HepG2 (cell line): ENCODE measurements at regions not wholly inside any gene's neighbourhood (a gene's known extent, or its start where the extent isn't known, plus 50 kb on each side); places are given as distances from the start of the nearest gene placed in this dataset.

Experiments
- ATAC-seq: fragments of 200-7000 bp; cut with Tn5 transposase; 3 replicates; pipeline ENCODE4 v1.9.1; 2020; ENCODE audit warnings: mild to moderate bottlenecking, moderate library complexity
- BruUV-seq: library from RNA; stranded (reverse); fragments of 400-500 nt; replicated peaks from 2 replicates; lab custom pipeline; 2021; lab: Mats Ljungman, UMichigan
- CTCF ChIA-PET: fragments of 300-600 bp; formaldehyde crosslinking; extraction: SDS; loops from one replicate; lab custom pipeline; 2021; ENCODE audit warnings: low total read pairs, inconsistent platforms, low intra/inter-chr PET ratio; lab: Yijun Ruan, JAX
- POLR2A ChIA-PET: fragments of 350-600 bp; sonication (Branson Sonifier 250); formaldehyde crosslinking; loops from one replicate; lab custom pipeline; 2020; ENCODE audit warnings: antibody characterized with exemption, inconsistent platforms; lab: Yijun Ruan, JAX
- DNase-seq: peaks from one replicate; pipeline ENCODE4 v3.0.0-alpha.2; 2015; ENCODE audit warnings: low spot score
- FAIRE-seq: peaks from 3 replicates; lab custom pipeline; 2011; peaks lifted over from hg19 to GRCh38; lab: Jason Lieb, UNC
- H2AFZ ChIP-seq: one replicate; pipeline ENCODE4 v1.6.1; 2011; ENCODE audit warnings: low read length, inconsistent platforms
- H3K27ac ChIP-seq: fragments of 300-600 bp; 3 replicates; pipeline ENCODE4 v1.8.0; 2011; ENCODE audit warnings: mixed run types, mild to moderate bottlenecking, mixed read lengths, low read length, inconsistent platforms; ENCODE audit not compliant: insufficient read depth; ENCODE audit errors: extremely low read length
- H3K27me3 ChIP-seq, 2 experiments: fragments of 200-600 bp in 1 of 2; 2 replicates in 1 of 2; 3 replicates in 1 of 2; pipeline versions ENCODE4 v1.6.0 to v1.8.0; 2011; ENCODE audit warnings: low read length in 2 of 2, mild to moderate bottlenecking in 2 of 2, moderate library complexity in 2 of 2, inconsistent platforms in 1 of 2; ENCODE audit not compliant: insufficient read depth in 2 of 2, control insufficient read depth in 1 of 2
- H3K36me3 ChIP-seq, 2 experiments: fragments of 200-600 bp in 1 of 2; replicated peaks in 1 of 2; 2 replicates in 1 of 2; 3 replicates in 1 of 2; pipeline versions ENCODE4 v1.5.1 to v1.8.0; 2011; ENCODE audit warnings: low read length in 2 of 2, inconsistent platforms in 1 of 2; ENCODE audit not compliant: insufficient read depth in 2 of 2, control insufficient read depth in 1 of 2
- H3K4me1 ChIP-seq: 2 replicates; pipeline ENCODE4 v1.5.1; 2012; ENCODE audit warnings: low read length, inconsistent platforms; ENCODE audit not compliant: insufficient read depth
- H3K4me2 ChIP-seq: 2 replicates; pipeline ENCODE4 v1.6.0; 2011; ENCODE audit warnings: low read depth, low read length, inconsistent platforms
- H3K4me3 ChIP-seq, 3 experiments: fragments of 200-600 bp in 1 of 3; sonication (generic), shearing (Covaris generic) in 1 of 3; replicated peaks in 1 of 3; 2 replicates each; pipeline ENCODE4 v1.5.1; 2011 to 2016; ENCODE audit warnings: low read length in 3 of 3, inconsistent platforms in 2 of 3, low read depth in 2 of 3, mild to moderate bottlenecking in 2 of 3, control low read depth in 1 of 3, mixed read lengths in 1 of 3; ENCODE audit not compliant: insufficient read depth in 1 of 3
- H3K79me2 ChIP-seq: one replicate; pipeline ENCODE4 v1.6.1; 2011; ENCODE audit warnings: low read length, inconsistent platforms; ENCODE audit not compliant: insufficient read depth
- H3K9ac ChIP-seq: 2 replicates; pipeline ENCODE4 v1.6.0; 2011; ENCODE audit warnings: mild to moderate bottlenecking, low read depth, low read length, inconsistent platforms; ENCODE audit not compliant: insufficient read depth
- H3K9me3 ChIP-seq: 2 replicates; pipeline ENCODE4 v1.5.1; 2012; ENCODE audit warnings: mild to moderate bottlenecking, low read length
- H4K20me1 ChIP-seq: 2 replicates; pipeline ENCODE4 v1.6.0; 2011; ENCODE audit warnings: inconsistent platforms, mild to moderate bottlenecking, low read length, moderate library complexity; ENCODE audit not compliant: insufficient read depth
- AKAP8 ChIP-seq: sonication (generic); formaldehyde crosslinking; IDR thresholded peaks from 2 replicates; pipeline ENCODE4 v1.5.1; 2020; ENCODE audit warnings: mild to moderate bottlenecking, missing genetic modification reagents
- ATRX ChIP-seq: sonication (generic); formaldehyde crosslinking; IDR thresholded peaks from 2 replicates; pipeline ENCODE4 v1.4.0; 2020; ENCODE audit warnings: missing genetic modification reagents, borderline replicate concordance
- FOSL2 ChIP-seq: sonication (generic); formaldehyde crosslinking; IDR thresholded peaks from 2 replicates; pipeline ENCODE4 v1.4.0; 2020; ENCODE audit warnings: missing genetic modification reagents
- JUN ChIP-seq: sonication (generic); formaldehyde crosslinking; IDR thresholded peaks from 2 replicates; pipeline ENCODE4 v1.4.0; 2020; ENCODE audit warnings: mild to moderate bottlenecking, missing genetic modification reagents
- KDM6A ChIP-seq: IDR thresholded peaks from 2 replicates; pipeline ENCODE4 v1.6.1; 2016; ENCODE audit warnings: low read depth
- MLXIP ChIP-seq: sonication (generic); formaldehyde crosslinking; IDR thresholded peaks from 2 replicates; pipeline ENCODE4 v1.9.0; 2021; ENCODE audit warnings: missing genetic modification reagents, borderline replicate concordance
- PCBP1 ChIP-seq: fragments of 200-400 bp; formaldehyde crosslinking; IDR thresholded peaks from 2 replicates; pipeline ENCODE4 v1.6.1; 2017; ENCODE audit warnings: mild to moderate bottlenecking, low read depth, low read length, borderline replicate concordance
- SNRNP70 ChIP-seq: fragments of 200-400 bp; formaldehyde crosslinking; IDR thresholded peaks from 2 replicates; pipeline ENCODE4 v1.6.1; 2017; ENCODE audit warnings: mild to moderate bottlenecking, low read depth, low read length, moderate library complexity
- U2AF2 ChIP-seq: fragments of 200-400 bp; formaldehyde crosslinking; IDR thresholded peaks from 2 replicates; pipeline ENCODE4 v1.6.1; 2017; ENCODE audit warnings: low read depth, mild to moderate bottlenecking, low read length
- ZKSCAN1 ChIP-seq: fragments of 150-350 bp; IDR thresholded peaks from 2 replicates; pipeline ENCODE4 v1.6.1; 2014; ENCODE audit warnings: low read length
- ZNF143 ChIP-seq: sonication (generic); formaldehyde crosslinking; IDR thresholded peaks from 2 replicates; pipeline ENCODE4 v1.4.0; 2020; ENCODE audit warnings: missing genetic modification reagents
- ZNF431 ChIP-seq: sonication (generic); formaldehyde crosslinking; IDR thresholded peaks from 2 replicates; pipeline ENCODE4 v1.9.0; 2022; ENCODE audit warnings: missing genetic modification reagents, low read depth, mild to moderate bottlenecking, borderline replicate concordance
- ZNF800 ChIP-seq: sonication (generic); formaldehyde crosslinking; IDR thresholded peaks from 2 replicates; pipeline ENCODE4 v1.4.0; 2020; ENCODE audit warnings: missing genetic modification reagents
- WGBS: methylation state at CpG from one replicate; pipeline ENCODE4 v1.1.6; 2017; ENCODE audit warnings: low lambda C conversion rate; 5-methylcytosine and 5-hydroxymethylcytosine counted together
- in situ Hi-C: cut with HindIII; loops from 2 replicates; pipeline ENCODE4 v1.10.0; 2017; ENCODE audit warnings: low pct_unique_long_range_greater_than_20kb; ENCODE audit not compliant: extremely low pct_ligation_motif_present
- intact Hi-C: fragments of 100-400 bp; cut with micrococcal nuclease; formaldehyde crosslinking; loops from one replicate; pipeline ENCODE4 v1.10.0; 2022; ENCODE audit not compliant: unreplicated experiment

GRCh38 chrX:2561456-2561855 lies 60.7 kb upstream of the DHRSX start:
- Histone ChIP-seq H3K79me2 (no peaks in the 10 kb centered on the region), H3K27ac (no peak overlapping the region), H3K36me3 (no peaks in the 10 kb centered on the region), H2AFZ (no peak overlapping the region), H3K27me3 (no peaks in the 10 kb centered on the region; a peak in 2 of 5 replicates), H3K4me2 (no peak overlapping the region; the same call in 1 of the 2 replicates), H4K20me1 (no peaks in the 10 kb centered on the region), H3K4me1 (no peaks in the 10 kb centered on the region), H3K4me3 (no peak overlapping the region), H3K9me3 (no peaks in the 10 kb centered on the region), H3K9ac (no peak overlapping the region)
- ChIA-PET CTCF (no interaction called here), POLR2A (no interaction called here)
- TF ChIP-seq U2AF2 (no peak), ZKSCAN1 (no peak), MLXIP (CRISPR knock-in tag) (no peak), JUN (CRISPR knock-in tag) (no peak), ATRX (CRISPR knock-in tag) (no peak), AKAP8 (CRISPR knock-in tag) (no peak), PCBP1 (no peak), ZNF431 (CRISPR knock-in tag) (no peak), SNRNP70 (no peak), ZNF143 (CRISPR knock-in tag) (no peak), ZNF800 (CRISPR knock-in tag) (no peak), KDM6A (CRISPR knock-in tag) (no peak), FOSL2 (no peak)
- FAIRE-seq (no peak), ATAC-seq (no peak), DNase-seq (no peak)
- BruUV-seq, result no TSS peak
- intact Hi-C loops, result no loop called here
- in situ Hi-C loops, result no loop called here
- 16% methylated on average over 7 of the region's 7 CpGs for WGBS
